Dendritic cell treated with granulocyte-macrophage colony-stimulating factor and Interleukin-4, amounts not matched to agents 40 ng/mL and 50 ng/mL, for 4 days (primary cell): ENCODE measurements at regions not wholly inside any gene's neighbourhood (a gene's known extent, or its start where the extent isn't known, plus 50 kb on each side); places are given as distances from the start of the nearest gene placed in this dataset.
"Not testable (repeated sequence)": the region's sequence is repeated elsewhere in the genome, so short reads cannot be mapped to it uniquely, and the experiment has no call there.

Experiments used
- H3K27ac Mint-ChIP-seq: one replicate; pipeline ENCODE4 v1.8.0; 2022; ENCODE audit warnings: mild to moderate bottlenecking, mixed read lengths
- H3K27me3 Mint-ChIP-seq: one replicate; pipeline ENCODE4 v1.8.0; 2022; ENCODE audit warnings: mild to moderate bottlenecking, mixed read lengths
- H3K36me3 Mint-ChIP-seq: one replicate; pipeline ENCODE4 v1.8.0; 2022; ENCODE audit warnings: low read depth, mixed read lengths
- H3K4me1 Mint-ChIP-seq: one replicate; pipeline ENCODE4 v1.8.0; 2022; ENCODE audit warnings: low read depth, mixed read lengths
- H3K4me3 Mint-ChIP-seq: one replicate; pipeline ENCODE4 v1.8.0; 2022; ENCODE audit warnings: mild to moderate bottlenecking, moderate library complexity, mixed read lengths
- H3K9me3 Mint-ChIP-seq: one replicate; pipeline ENCODE4 v1.8.0; 2022; ENCODE audit warnings: mixed read lengths
- intact Hi-C: fragments of 100-400 bp; cut with micrococcal nuclease; formaldehyde crosslinking; loops from one replicate; pipeline ENCODE4 v1.15.0; 2022

GRCh38 chr1:22211459-22211858, 68.6 kb upstream of the WNT4 start:
- intact Hi-C loops, H3K4me1 Mint-ChIP-seq, H3K4me3 Mint-ChIP-seq, H3K27ac Mint-ChIP-seq, H3K36me3 Mint-ChIP-seq, H3K9me3 Mint-ChIP-seq: not testable (repeated sequence)
- peaks cover 69% of the 10 kb centered on the region for H3K27me3 Mint-ChIP-seq

DNA sequence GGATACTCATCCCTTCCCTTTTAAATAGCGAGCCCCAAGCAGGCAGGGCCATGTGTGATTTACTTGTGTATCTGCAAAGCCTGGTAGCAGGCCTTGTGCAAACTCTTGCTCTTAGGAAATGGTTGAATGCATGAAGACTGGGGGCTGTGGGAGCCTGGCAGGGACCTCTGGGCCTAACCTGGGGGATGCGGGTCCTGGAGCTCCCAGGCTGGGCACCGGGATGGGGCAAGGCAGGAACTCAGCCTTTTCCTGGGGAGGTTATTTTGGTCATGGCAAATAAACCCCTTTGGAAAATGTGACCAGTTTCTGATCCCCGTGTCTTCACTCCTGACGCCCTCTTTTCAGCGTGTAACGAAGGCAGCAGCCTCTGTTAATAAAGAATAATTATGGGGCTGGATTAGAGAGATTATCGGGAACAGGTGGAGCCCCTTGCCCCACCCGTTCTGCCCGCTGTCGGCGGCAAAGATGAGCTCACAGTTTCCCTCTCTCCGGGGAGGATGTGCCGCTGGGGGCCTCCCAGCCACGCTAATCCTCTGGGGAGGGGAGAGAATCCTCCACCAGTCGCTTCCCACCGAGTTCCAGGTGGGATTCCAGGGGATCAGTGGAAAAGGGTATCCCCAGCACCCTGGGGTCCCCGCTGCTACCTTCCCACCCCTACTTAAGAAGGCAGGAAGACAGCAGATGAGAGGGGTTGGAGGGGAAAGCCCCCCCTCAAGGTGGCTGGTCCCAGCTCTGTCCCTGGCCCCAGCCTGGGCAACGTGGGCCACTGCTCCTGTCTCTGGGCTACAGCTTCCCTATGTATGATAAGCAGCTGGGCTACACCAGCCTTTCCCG, 69.7 kb upstream of the WNT4 start:
- intact Hi-C loops: no loop called here
- Mint-ChIP-seq H3K27ac (no peak overlapping the region), H3K36me3 (no peaks in the 10 kb centered on the region), H3K4me3 (no peak overlapping the region), H3K4me1 (no peaks in the 10 kb centered on the region), H3K9me3 (no peaks in the 10 kb centered on the region), H3K27me3 (peaks cover 59% of the 10 kb centered on the region)

DNA sequence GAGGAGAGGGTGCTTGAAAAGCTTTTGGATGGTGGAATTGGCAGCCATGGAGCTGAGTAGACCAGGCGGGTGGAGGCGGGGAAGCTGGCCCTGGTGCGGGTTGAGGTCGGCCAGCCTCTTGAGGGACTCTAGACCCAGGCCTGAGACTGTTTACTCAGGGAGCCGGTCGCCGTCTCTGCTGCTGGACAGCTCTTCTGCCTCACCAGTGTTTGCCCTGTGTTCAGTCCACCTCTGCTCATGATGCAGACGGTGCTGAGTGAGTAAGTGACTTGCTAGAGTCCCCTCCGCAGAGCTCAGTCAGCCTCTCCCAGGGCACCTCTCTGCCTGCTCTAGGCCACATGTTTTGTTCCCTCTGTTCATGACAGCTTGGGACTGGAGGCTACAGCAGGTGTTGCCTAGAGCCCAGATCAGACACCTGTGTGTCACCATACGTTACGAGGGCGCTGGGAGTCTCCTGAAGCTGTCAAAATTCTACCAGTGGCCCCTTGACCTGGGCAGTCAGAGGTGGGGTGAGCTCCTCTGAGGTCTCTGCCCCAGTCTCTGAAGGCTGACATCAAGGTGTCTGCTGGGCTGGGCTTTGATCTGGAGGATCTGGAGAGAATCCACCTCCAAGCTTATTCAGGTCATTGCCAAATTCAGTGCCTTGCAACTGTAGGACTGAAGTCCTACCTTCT, 73.5 kb upstream of the WNT4 start:
- Mint-ChIP-seq H3K4me1 (no peaks in the 10 kb centered on the region), H3K4me3 (no peak overlapping the region), H3K9me3 (no peaks in the 10 kb centered on the region), H3K27ac (no peak overlapping the region), H3K27me3 (peaks cover 32% of the 10 kb centered on the region), H3K36me3 (no peaks in the 10 kb centered on the region)
- intact Hi-C loops: no loop called here

DNA sequence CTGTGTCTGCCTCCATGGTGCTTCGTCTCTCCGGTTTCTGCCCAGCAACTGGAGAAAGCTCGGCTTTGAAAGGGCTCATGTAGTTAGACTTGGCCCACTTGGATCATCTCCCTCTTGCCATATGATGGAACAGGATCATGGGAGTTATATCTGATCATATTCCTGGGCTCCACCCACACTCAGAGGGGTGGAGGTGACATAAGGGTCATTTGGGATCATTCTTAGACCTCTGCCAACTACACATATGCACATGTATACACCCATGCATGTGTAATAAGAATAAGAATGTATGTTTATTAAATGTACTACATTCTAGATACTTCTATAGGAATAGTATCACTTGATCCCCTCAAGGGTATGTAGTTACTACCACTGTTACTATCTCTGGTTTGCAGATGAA, 74.1 kb upstream of the WNT4 start:
- Mint-ChIP-seq H3K9me3 (no peaks in the 10 kb centered on the region), H3K27me3 (peaks cover 26% of the 10 kb centered on the region), H3K4me3 (no peak overlapping the region), H3K4me1 (no peaks in the 10 kb centered on the region), H3K27ac (no peak overlapping the region), H3K36me3 (no peaks in the 10 kb centered on the region)
- intact Hi-C loops: no loop called here

DNA sequence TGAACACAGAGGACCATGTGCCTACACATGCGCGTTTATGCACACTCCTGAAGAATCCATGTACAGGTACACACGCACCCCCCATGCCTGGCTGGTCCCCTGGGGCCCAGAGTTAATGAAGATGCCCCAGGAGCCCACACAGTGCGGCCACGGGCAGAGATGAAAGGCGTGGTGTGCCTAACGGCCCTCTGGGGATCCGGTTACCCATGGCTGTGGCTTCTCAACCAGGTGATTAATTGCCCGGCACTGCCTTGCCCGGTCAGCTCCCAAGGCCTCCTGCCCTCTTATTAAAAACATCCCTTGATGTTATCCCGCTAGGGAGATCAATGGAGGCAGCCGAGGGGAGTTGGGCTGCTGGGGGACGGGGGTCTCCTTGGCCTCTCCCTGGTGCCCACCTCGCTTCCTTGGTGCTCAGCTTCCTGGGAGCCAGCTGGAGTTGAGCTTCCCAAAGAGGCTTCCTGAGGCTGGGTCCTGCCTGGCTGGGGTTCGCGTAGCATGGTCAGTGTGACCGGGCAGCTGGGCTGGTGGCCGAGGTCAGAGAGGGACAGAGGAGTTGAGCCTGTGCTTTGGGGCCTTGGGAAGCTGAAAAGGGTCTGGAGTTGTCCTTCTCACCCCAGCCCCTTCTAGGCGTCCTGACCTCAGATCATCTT, 75.0 kb upstream of the WNT4 start:
- no peaks in the 10 kb centered on the region for H3K4me1 Mint-ChIP-seq
- peaks cover 17% of the 10 kb centered on the region for H3K27me3 Mint-ChIP-seq
- no peaks in the 10 kb centered on the region for H3K9me3 Mint-ChIP-seq
- H3K36me3 Mint-ChIP-seq: no peaks in the 10 kb centered on the region
- intact Hi-C loops: no loop called here
- no peak overlapping the region for H3K27ac Mint-ChIP-seq
- H3K4me3 Mint-ChIP-seq: no peak overlapping the region

DNA sequence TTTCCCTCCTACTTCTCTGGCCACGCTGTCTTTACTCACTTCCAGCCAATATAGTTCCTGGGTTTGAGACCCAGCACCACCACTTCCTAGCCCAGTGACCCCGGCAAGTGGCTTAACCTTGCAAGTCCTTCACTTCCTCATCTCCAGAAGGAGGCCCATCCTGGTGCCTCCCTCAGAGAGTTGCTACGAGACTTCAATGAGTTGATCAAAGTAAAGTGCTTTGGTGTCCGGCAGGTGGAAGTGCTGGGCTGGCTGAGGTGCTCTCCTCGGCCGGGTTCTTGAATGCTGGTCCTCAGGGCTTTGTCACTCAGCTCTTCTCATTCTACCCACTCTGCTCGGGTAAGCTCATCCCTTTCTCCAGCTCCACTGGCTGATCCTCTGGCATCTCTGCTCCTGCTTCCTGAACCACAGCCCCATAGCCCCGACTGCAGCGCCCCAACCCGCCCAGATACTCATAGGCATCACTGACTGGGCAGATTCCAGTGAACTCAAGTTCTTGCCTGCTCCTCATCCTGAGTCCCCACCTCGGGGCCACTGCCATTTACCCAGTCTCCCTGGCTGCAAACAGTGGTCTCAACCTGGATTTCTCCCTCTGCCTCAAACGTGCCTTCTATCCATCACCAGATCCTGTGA, 75.8 kb upstream of the WNT4 start:
- no peaks in the 10 kb centered on the region for H3K9me3 Mint-ChIP-seq
- H3K27me3 Mint-ChIP-seq: peaks cover 12% of the 10 kb centered on the region
- H3K4me3 Mint-ChIP-seq: no peak overlapping the region
- no peak overlapping the region for H3K27ac Mint-ChIP-seq
- no peaks in the 10 kb centered on the region for H3K4me1 Mint-ChIP-seq
- intact Hi-C loops: no loop called here
- H3K36me3 Mint-ChIP-seq: no peaks in the 10 kb centered on the region

DNA sequence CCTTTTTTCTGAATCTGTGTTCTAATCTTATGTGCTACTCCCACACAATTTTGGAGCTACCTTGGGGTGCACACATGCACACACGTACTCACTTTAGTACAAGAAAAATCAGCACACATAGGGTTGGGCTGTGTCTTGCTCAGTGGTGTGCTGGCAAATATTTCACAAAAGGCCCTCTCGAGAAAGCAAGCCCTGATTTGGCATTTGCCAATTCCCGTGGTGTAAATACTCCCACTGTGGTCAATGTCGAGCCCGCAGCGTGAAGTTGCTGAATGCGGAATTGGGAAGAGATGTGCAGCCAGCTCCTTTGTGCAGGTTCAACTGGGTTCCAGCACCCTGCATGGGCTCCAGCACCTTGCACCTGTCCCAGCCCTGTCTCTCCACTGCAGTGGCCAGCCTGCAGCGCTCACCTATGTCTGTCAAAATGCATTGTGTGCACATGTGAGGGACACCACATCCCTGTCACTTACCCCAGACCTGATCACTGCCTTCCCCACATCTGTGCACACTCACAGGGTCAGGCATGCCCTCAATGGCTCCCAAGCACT, 78.4 kb upstream of the WNT4 start:
- no peaks in the 10 kb centered on the region for H3K36me3 Mint-ChIP-seq
- peaks cover 9% of the 10 kb centered on the region for H3K27me3 Mint-ChIP-seq
- intact Hi-C loops: no loop called here
- no peaks in the 10 kb centered on the region for H3K4me1 Mint-ChIP-seq
- no peaks in the 10 kb centered on the region for H3K9me3 Mint-ChIP-seq
- no peak overlapping the region for H3K4me3 Mint-ChIP-seq
- no peak overlapping the region for H3K27ac Mint-ChIP-seq

DNA sequence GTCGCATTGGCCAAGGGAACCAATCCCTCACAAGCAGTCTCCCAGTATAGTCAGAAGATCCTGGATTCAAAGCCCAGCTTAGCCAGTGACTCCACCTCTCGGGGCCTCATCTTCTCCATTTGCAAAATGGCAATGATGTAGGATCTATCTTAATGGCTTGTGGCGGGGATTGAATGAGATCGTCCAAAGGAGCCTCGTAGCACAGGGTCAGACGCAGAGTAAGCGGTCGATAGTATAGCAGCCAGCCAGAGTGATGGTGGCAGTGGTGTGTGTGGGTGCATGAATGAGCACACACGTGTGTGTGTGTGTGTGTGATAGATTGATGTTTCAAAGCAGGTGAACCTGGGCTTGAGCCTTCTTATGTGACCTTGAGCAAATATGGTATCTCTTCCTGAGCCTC, 79.8 kb upstream of the WNT4 start:
- Mint-ChIP-seq H3K27me3 (peaks cover 8% of the 10 kb centered on the region), H3K27ac (no peak overlapping the region), H3K4me3 (no peak overlapping the region), H3K9me3 (no peaks in the 10 kb centered on the region), H3K36me3 (no peaks in the 10 kb centered on the region), H3K4me1 (no peaks in the 10 kb centered on the region)
- intact Hi-C loops: no loop called here

DNA sequence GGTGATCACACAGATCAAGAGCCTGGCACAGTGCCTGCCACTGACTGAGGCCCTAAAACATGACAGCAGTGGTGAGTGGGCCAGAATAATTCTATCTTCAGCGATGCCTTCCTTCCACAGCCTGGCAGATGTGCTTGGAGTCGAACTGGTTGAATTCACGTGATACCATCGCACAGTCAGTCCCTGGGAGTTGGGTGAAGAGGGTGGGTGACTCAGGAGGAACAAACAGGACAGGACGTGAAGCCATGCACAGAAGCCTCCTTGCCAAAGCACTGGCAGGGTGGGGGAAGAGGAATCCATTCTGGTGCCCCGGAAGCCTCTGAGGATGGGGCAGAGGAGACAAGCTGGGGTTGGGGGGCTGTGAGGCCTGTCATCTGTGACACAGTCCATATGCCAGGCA, 80.3 kb upstream of the WNT4 start:
- no peak overlapping the region for H3K27ac Mint-ChIP-seq
- H3K4me3 Mint-ChIP-seq: no peak overlapping the region
- H3K27me3 Mint-ChIP-seq: peaks cover 8% of the 10 kb centered on the region
- no peaks in the 10 kb centered on the region for H3K36me3 Mint-ChIP-seq
- no peaks in the 10 kb centered on the region for H3K9me3 Mint-ChIP-seq
- intact Hi-C loops: no loop called here
- H3K4me1 Mint-ChIP-seq: no peaks in the 10 kb centered on the region

DNA sequence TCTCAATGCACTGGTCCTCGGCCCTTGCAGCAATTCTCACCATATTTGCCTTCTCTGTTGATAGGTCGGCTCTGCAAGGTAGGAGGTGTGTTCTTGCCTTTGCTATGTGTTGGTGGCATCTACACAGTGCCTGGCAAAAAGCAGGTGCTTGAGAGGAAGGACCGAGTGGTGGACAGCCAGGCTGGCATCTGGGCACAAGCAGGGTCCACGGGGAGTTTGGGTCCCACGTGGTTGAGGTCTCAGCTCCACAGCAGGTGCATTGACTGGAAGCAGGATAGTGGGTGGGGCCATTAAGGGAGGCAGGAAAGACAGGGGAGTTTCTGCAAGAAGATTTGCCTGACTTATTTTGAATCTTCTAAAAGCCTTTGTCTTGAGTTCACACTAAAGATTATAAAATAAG, 81.2 kb upstream of the WNT4 start:
- Mint-ChIP-seq H3K27ac (no peak overlapping the region), H3K9me3 (no peaks in the 10 kb centered on the region), H3K36me3 (no peaks in the 10 kb centered on the region), H3K27me3 (peaks cover 4% of the 10 kb centered on the region), H3K4me1 (no peaks in the 10 kb centered on the region), H3K4me3 (no peak overlapping the region)
- intact Hi-C loops: no loop called here

DNA sequence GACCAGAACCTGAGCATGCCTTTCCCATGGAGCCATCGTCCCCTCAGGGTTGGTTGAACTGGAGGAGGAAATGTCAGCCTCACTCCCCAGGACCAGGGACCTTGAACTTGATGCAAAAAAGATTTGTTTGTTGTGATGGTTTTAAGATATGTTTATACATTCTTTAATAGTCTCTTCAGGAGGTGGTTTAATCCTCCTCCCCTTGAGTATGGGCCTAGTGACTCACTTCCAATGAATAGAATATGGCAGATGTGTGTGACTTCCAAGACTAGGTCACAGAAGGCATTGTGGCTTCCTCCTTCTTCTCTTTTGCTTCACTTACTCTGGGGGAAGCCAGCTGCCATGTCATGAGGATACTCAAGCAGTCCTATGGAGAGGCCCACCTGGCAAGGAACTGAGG, 81.7 kb upstream of the WNT4 start:
- Mint-ChIP-seq H3K27me3 (peaks cover 4% of the 10 kb centered on the region), H3K4me3 (no peak overlapping the region), H3K9me3 (no peaks in the 10 kb centered on the region), H3K4me1 (no peaks in the 10 kb centered on the region), H3K36me3 (no peaks in the 10 kb centered on the region), H3K27ac (no peak overlapping the region)
- intact Hi-C loops: no loop called here

GRCh38 chr1:22225858-22226589, 83.1 kb upstream of the WNT4 start:
- Mint-ChIP-seq H3K4me1 (no peaks in the 10 kb centered on the region), H3K9me3 (no peaks in the 10 kb centered on the region), H3K36me3 (no peaks in the 10 kb centered on the region), H3K27ac (no peak overlapping the region), H3K4me3 (no peak overlapping the region), H3K27me3 (peaks cover 2% of the 10 kb centered on the region)
- intact Hi-C loops: no loop called here

DNA sequence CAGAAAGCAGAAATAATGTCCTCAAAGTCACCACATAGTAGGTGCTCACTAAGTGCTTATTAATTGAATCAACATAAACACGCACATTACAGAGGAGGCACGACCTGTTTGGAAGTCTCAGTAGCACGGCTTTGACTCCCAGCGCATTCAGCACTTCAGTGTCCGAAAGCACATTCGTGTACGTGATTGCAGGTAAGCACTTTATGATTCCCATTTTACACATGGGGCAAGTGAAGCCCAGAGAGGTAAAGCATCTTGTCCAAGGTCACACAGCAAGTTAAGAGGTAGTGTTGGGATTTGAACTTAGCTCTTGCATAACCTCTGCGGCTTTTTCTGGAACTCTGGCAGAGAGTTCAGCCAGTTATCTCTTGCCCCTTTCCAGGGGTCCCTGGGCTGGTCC, 85.2 kb upstream of the WNT4 start:
- Mint-ChIP-seq H3K36me3 (no peaks in the 10 kb centered on the region), H3K4me1 (no peaks in the 10 kb centered on the region), H3K9me3 (no peaks in the 10 kb centered on the region), H3K27me3 (peaks cover 2% of the 10 kb centered on the region), H3K4me3 (no peak overlapping the region), H3K27ac (no peak overlapping the region)
- intact Hi-C loops: no loop called here
